Tibial nerve (tissue), 4 donors: ENCODE measurements at regions not wholly inside any gene's neighbourhood (a gene's known extent, or its start where the extent isn't known, plus 50 kb on each side); places are given as distances from the start of the nearest gene placed in this dataset.

ENCODE experiments used
- DNase-seq, 2 donors: peaks; one replicate each; pipeline ENCODE4 v3.0.0-alpha.2; 2019; ENCODE audit warnings: low spot score in 2 of 2
- H3K27ac ChIP-seq, 4 donors: fragments of 200-600 bp; sonication (generic) in 3 of 4; one replicate each; pipeline ENCODE4 v1.5.1; 2017 to 2019; ENCODE audit warnings: mild to moderate bottlenecking in 1 of 4
- H3K27me3 ChIP-seq, 2 donors: fragments of 200-600 bp; sonication (generic) in 1 of 2; one replicate each; pipeline versions ENCODE4 v1.5.1 to v1.6.0; 2017 to 2019
- H3K36me3 ChIP-seq, 3 donors: fragments of 200-600 bp; sonication (generic); one replicate each; pipeline ENCODE4 v1.5.1; 2018 to 2019
- H3K4me1 ChIP-seq, 4 donors: fragments of 200-600 bp; sonication (generic) in 3 of 4; one replicate each; pipeline ENCODE4 v1.5.1; 2017 to 2019
- H3K4me3 ChIP-seq, 4 donors: fragments of 200-600 bp; sonication (generic) in 3 of 4; one replicate each; pipeline ENCODE4 v1.5.1; 2017 to 2019; ENCODE audit warnings: mild to moderate bottlenecking in 1 of 4, moderate library complexity in 1 of 4
- H3K9me3 ChIP-seq, 4 donors: fragments of 200-600 bp; sonication (generic) in 3 of 4; one replicate each; pipeline ENCODE4 v1.5.1; 2017 to 2019
- EP300 ChIP-seq, 2 donors: sonication (generic); formaldehyde crosslinking; IDR thresholded peaks; one replicate each; pipeline ENCODE4 v1.6.1; 2017; ENCODE audit warnings: antibody characterized with exemption in 2 of 2, mild to moderate bottlenecking in 1 of 2
- POLR2A ChIP-seq, 2 donors: fragments of 450-650 bp; IDR thresholded peaks; one replicate each; pipeline ENCODE4 v1.6.1; 2017; ENCODE audit warnings: antibody characterized with exemption in 2 of 2, mild to moderate bottlenecking in 2 of 2, moderate library complexity in 2 of 2
- WGBS, 2 donors: methylation state at CpG; one replicate each; pipeline ENCODE4 v1.1.5; 2018; 5-methylcytosine and 5-hydroxymethylcytosine counted together
- TF ChIP-seq, protein P1 (sequence below), 5 experiments: fragments of 200-600 bp in 3 of 5; fragments of 450-650 bp in 2 of 5; sonication (generic) in 3 of 5; IDR thresholded peaks; one replicate each; pipeline ENCODE4 v1.5.1; 2016 to 2019; ENCODE audit warnings: antibody characterized with exemption in 5 of 5, mild to moderate bottlenecking in 3 of 5, moderate library complexity in 2 of 5

DNA sequence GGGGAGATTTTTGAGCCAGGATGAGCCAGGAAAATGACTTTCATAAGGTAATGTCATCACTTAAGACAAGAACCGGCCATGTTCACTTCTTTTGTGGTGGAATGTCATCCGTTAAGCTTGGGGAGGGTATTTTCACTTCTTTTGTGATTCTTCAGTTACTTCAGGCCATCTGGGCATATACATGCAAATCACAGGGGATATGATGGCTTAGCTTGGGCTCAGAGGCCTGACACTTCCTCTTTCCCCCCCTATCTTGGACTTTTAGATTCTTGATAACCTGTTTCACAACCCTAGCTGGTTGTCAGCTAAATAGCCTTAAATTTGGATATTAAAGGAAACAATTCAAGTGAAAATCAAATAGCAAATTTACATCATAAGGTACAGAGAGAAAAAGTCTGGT, 986.0 kb downstream of the NLGN4Y start:
- Histone ChIP-seq H3K27ac (no peak overlapping the region), H3K9me3 (no peaks in the 10 kb centered on the region), H3K4me1 (no peaks in the 10 kb centered on the region), H3K4me3 (no peak overlapping the region), H3K36me3 (no peaks in the 10 kb centered on the region), H3K27me3 (no peaks in the 10 kb centered on the region)
- TF ChIP-seq, protein P1, sequence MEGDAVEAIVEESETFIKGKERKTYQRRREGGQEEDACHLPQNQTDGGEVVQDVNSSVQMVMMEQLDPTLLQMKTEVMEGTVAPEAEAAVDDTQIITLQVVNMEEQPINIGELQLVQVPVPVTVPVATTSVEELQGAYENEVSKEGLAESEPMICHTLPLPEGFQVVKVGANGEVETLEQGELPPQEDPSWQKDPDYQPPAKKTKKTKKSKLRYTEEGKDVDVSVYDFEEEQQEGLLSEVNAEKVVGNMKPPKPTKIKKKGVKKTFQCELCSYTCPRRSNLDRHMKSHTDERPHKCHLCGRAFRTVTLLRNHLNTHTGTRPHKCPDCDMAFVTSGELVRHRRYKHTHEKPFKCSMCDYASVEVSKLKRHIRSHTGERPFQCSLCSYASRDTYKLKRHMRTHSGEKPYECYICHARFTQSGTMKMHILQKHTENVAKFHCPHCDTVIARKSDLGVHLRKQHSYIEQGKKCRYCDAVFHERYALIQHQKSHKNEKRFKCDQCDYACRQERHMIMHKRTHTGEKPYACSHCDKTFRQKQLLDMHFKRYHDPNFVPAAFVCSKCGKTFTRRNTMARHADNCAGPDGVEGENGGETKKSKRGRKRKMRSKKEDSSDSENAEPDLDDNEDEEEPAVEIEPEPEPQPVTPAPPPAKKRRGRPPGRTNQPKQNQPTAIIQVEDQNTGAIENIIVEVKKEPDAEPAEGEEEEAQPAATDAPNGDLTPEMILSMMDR (IDR thresholded peaks at IDR 0.05), result no peak
- TF ChIP-seq POLR2A (IDR thresholded peaks at IDR 0.05) (no peak), EP300 (IDR thresholded peaks at IDR 0.05) (no peak)
- WGBS, 2 donors, result 58% methylated on average over 2 of the region's 2 CpGs; no CpG with 5 or more reads in 1 of the 2 donors
- DNase-seq, result no peak

DNA sequence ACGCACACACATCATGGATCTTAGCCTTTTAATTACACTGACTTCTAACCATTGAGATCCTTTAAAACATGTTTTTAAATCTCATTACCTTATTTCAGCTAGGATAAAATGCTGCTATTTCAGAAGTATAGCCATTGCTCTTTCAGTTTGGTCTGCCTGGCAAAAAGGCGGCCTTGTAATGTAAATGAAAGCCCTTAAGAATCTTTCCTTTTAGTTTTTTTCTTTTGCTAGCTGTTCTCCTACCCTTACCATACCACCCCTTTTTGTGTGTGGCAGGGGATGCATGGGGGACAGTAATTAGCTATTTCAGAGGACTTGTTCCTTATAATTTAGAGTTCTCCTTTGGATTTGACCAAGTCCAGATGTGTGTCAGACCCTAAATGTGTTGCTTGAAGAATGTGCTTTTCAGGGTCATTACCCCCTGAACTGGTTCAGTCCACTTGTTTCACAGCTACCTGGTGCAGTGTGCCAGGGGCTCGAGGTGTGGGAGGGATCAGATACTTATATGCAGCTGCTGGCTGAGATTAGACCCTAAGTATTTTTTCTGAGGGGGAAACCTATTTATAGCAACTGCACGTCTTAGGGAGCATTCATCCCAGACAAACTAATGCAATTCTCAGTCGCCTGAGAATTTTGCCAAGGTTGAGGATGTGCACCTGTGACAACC, 986.8 kb downstream of the NLGN4Y start:
- H3K36me3 ChIP-seq, result no peaks in the 10 kb centered on the region
- H3K27ac ChIP-seq, result no peak overlapping the region
- H3K4me3 ChIP-seq, result no peak overlapping the region
- no peaks in the 10 kb centered on the region for H3K9me3 ChIP-seq
- no peaks in the 10 kb centered on the region for H3K4me1 ChIP-seq
- WGBS, 2 donors, result 70% methylated on average over 4 of the region's 5 CpGs; no CpG with 5 or more reads in 1 of the 2 donors
- H3K27me3 ChIP-seq, result no peaks in the 10 kb centered on the region
- no peak for DNase-seq
- TF ChIP-seq, protein P1 (IDR thresholded peaks at IDR 0.05), result no peak
- TF ChIP-seq EP300 (IDR thresholded peaks at IDR 0.05) (no peak), POLR2A (IDR thresholded peaks at IDR 0.05) (no peak)

DNA sequence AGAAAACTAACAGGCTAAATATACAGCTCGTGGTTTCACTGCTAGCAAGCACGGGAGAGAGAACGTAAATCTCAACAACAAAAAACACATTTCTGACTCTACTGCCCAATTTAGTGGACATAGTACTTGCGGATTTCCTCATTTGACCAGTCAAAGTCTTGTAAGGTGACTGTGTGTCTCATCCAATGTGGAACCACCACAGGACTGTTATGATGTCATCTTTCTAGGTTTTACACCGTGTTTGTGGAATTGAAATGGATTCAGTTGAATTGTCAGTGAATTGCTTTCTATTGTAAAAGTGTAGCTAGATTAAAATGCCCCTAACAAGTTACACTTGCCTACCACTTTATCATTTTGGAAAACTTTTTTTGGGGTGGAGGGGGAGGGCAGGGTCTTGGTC, 1010.8 kb downstream of the NLGN4Y start:
- TF ChIP-seq POLR2A (IDR thresholded peaks at IDR 0.05) (no peak), EP300 (IDR thresholded peaks at IDR 0.05) (no peak)
- TF ChIP-seq, protein P1 (IDR thresholded peaks at IDR 0.05), result no peak
- H3K9me3 ChIP-seq, result no peaks in the 10 kb centered on the region
- H3K27me3 ChIP-seq, result no peaks in the 10 kb centered on the region
- no peaks in the 10 kb centered on the region for H3K4me1 ChIP-seq
- no peak for DNase-seq
- WGBS, 2 donors, result 79% methylated on average over 5 of the region's 5 CpGs; no CpG with 5 or more reads in 1 of the 2 donors
- H3K27ac ChIP-seq, result no peak overlapping the region
- no peak overlapping the region for H3K4me3 ChIP-seq
- no peaks in the 10 kb centered on the region for H3K36me3 ChIP-seq

GRCh38 chrY:15535784-15536511, 1011.6 kb downstream of the NLGN4Y start:
- H3K4me1 ChIP-seq, result no peaks in the 10 kb centered on the region
- no peak overlapping the region for H3K4me3 ChIP-seq
- no peaks in the 10 kb centered on the region for H3K36me3 ChIP-seq
- no peaks in the 10 kb centered on the region for H3K9me3 ChIP-seq
- no peak overlapping the region for H3K27ac ChIP-seq
- 58% methylated on average over 4 of the region's 4 CpGs; no CpG with 5 or more reads in 1 of the 2 donors for WGBS, 2 donors
- no peaks in the 10 kb centered on the region for H3K27me3 ChIP-seq
- TF ChIP-seq POLR2A (IDR thresholded peaks at IDR 0.05) (no peak), EP300 (IDR thresholded peaks at IDR 0.05) (no peak)
- TF ChIP-seq, protein P1 (IDR thresholded peaks at IDR 0.05), result no peak
- no peak for DNase-seq

- Histone ChIP-seq H3K4me3 (no peak overlapping the region), H3K4me1 (no peaks in the 10 kb centered on the region), H3K9me3 (no peaks in the 10 kb centered on the region), H3K27me3 (no peaks in the 10 kb centered on the region), H3K27ac (no peak overlapping the region), H3K36me3 (no peaks in the 10 kb centered on the region)
- TF ChIP-seq, protein P1 (IDR thresholded peaks at IDR 0.05), result no peak
- TF ChIP-seq EP300 (IDR thresholded peaks at IDR 0.05), result no peak
- TF ChIP-seq POLR2A (IDR thresholded peaks at IDR 0.05), result no peak
- DNase-seq, result no peak
Observed at GRCh38 chrY:15540516-15540915, 1016.2 kb downstream of the NLGN4Y start.
